ENCODE measurements at regions not wholly inside any gene's neighbourhood (a gene's known extent, or its start where the extent isn't known, plus 50 kb on each side); places are given as distances from the start of the nearest gene placed in this dataset.

- peaks cover 5% of the 10 kb centered on the region for H3K27me3 Mint-ChIP-seq
- H3K4me1 Mint-ChIP-seq = peaks cover 48% of the 10 kb centered on the region
- CTCF ChIA-PET = no interaction called here
- no peak overlapping the region for H3K27ac Mint-ChIP-seq
- no peak overlapping the region for H3K4me3 Mint-ChIP-seq
- DNase-seq = no peak
- peaks cover 5% of the 10 kb centered on the region for H3K36me3 Mint-ChIP-seq (ENCODE audit: low read depth)
- POLR2A ChIA-PET = interaction anchor here (1.1 to 1.5 kb wide), 2 partner anchors 29 to 32 kb away, joined by 3 to 4 read pairs; no protein-coding TSS in a partner anchor
- no peaks in the 10 kb centered on the region for H3K9me3 Mint-ChIP-seq
These were observed 91.7 kb downstream of the RHOU start for GRCh38 chr1:228827019-228827418.

GRCh38 chr1:228828151-228828550 lies 92.9 kb downstream of the RHOU start:
- peaks cover 11% of the 10 kb centered on the region for H3K27me3 Mint-ChIP-seq
- DNase-seq = no peak
- ChIA-PET CTCF (interaction anchor here (1.2 to 1.3 kb wide), 2 partner anchors 13 to 163 kb away, joined by 3 to 4 read pairs; no protein-coding TSS in a partner anchor), POLR2A (interaction anchor here (1.3 kb wide), 1 partner anchor 24 kb away, joined by 4 read pairs; no protein-coding TSS in a partner anchor)
- H3K36me3 Mint-ChIP-seq (ENCODE audit: low read depth) = peaks cover 5% of the 10 kb centered on the region
- peaks cover 54% of the 10 kb centered on the region for H3K4me1 Mint-ChIP-seq
- H3K9me3 Mint-ChIP-seq = no peaks in the 10 kb centered on the region
- no peak overlapping the region for H3K27ac Mint-ChIP-seq
- H3K4me3 Mint-ChIP-seq = no peak overlapping the region

DNA sequence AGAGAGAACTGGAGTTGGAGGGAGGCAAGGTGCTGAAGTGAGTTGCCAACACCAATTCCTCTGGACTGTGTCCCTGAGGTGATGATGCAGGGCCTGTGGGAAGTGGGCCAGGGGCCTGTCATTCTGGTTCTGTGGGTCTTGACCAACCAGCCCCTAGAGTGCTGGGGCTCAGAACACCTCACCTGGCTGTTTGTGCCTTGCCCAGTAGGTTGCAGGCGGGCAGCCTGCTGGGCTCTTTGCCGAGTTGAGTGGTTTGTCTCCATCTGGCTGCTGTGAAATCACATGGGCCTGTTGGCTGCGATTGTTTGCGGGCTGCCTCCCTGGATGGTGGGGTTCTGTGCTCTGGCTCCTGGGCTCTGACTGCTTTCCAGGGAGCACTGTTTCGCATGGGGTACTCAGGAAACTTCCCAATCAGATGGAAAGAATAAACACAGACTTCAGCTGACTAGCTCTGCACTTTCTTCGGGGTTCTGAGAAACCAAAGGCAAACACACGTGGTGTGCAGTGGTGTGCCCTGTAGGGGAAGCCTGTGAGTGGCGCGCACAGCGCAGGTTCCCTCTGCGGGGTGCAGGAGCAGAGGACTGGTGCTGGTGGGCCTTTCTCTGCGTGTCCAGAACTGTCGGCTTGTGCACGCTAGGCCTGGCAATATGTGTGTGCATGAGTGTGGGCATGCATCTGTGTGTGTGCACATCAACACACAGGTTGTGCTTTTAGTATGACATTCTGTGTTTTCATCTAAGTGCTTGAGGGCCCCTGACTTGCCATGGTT lies 95.1 kb downstream of the RHOU start:
- peaks cover 56% of the 10 kb centered on the region for H3K4me1 Mint-ChIP-seq
- CTCF ChIA-PET = interaction anchor here (0.9 to 1.4 kb wide), 2 partner anchors 39 to 96 kb away, joined by 3 to 4 read pairs; no protein-coding TSS in a partner anchor

DNA sequence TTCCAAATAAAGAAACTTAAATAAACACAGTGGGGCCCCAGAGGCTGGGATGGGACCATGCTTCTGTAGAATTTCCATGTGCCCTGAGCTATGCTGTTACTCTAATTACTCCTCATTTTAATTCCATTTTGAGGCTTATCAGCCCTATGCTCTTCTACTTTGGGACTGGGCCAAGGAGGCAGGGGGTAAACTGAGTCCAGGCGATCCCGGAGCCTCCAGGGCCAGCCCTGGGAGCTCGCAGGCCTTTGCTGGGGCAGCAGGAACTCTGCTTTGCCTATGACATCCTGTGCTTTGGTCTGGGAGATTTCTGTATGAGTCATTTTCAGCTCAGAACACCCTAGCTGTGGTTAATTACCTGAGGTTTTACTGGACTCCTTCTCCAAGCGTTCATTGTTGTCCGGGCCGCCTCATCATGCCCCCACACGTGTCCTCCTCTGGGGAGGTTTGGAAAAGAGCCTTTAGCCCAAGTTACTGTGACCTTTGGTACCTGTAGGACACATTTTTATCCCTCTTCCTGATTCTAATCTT lies 95.7 kb downstream of the RHOU start:
- ChIA-PET CTCF (interaction anchor here (0.7 to 1.4 kb wide), 4 partner anchors 26 to 162 kb away, joined by 3 to 5 read pairs (median 4); no protein-coding TSS in a partner anchor), POLR2A (interaction anchor here (0.7 to 1.2 kb wide), 2 partner anchors 18 to 26 kb away, joined by 3 to 5 read pairs; no protein-coding TSS in a partner anchor)
- Mint-ChIP-seq H3K36me3 (ENCODE audit: low read depth) (no peaks in the 10 kb centered on the region), H3K9me3 (no peaks in the 10 kb centered on the region), H3K4me1 (peaks cover 52% of the 10 kb centered on the region), H3K27me3 (peaks cover 24% of the 10 kb centered on the region), H3K27ac (no peak overlapping the region), H3K4me3 (no peak overlapping the region)
- DNase-seq = peak; percentile 28

More for the DNA sequence above, 95.1 kb downstream of the RHOU start:
- DNase-seq = no peak
- H3K27me3 Mint-ChIP-seq = peaks cover 21% of the 10 kb centered on the region
- H3K27ac Mint-ChIP-seq = no peak overlapping the region
- POLR2A ChIA-PET = interaction anchor here (0.7 to 1.2 kb wide), 2 partner anchors 19 to 25 kb away, joined by 3 to 5 read pairs; no protein-coding TSS in a partner anchor
- H3K36me3 Mint-ChIP-seq (ENCODE audit: low read depth) = peaks cover 1% of the 10 kb centered on the region
- H3K4me3 Mint-ChIP-seq = no peak overlapping the region
- H3K9me3 Mint-ChIP-seq = no peaks in the 10 kb centered on the region

DNA sequence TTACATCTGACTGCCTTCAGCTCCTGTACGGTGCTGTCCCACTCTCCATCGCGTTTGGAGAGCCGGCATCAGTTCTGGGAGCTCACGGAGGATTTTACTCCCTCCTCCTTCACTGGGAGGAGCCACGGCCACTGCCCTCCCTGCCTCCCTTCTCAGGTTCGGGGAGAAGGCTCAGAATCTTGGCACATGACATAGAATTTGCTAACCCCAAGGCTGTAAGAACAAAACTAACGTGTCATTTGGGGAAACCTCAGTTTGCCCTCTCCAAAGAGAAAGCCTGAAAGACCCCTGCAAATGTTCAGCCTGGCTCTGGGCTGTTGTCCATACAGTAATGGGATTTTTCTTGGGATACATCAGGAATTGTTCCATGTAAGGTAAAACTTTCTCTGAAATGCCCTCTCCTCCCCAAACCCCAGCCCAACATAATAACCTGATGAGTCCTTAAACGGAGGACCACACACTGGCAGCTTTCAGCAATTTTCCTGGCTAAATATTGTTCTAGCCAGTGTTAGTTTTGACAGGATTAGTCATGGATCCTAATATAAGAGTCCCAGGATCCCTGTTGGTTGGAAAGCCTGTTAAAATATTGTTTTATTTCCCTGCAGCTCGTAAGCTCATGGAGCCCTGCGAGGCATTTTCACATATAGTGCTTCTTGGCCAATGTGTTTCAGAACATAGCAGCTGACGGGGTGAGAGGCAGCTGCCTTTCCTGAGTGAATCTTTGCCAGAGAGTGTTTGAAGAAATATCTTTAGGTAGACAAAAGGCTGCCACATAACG lies 98.8 kb downstream of the RHOU start:
- ChIA-PET POLR2A (interaction anchor here (0.7 to 1.5 kb wide), 2 partner anchors 11 to 14 kb away, joined by 3 to 4 read pairs; no protein-coding TSS in a partner anchor), CTCF (interaction anchor here (0.8 kb wide), 1 partner anchor 14 kb away, joined by 3 read pairs; no protein-coding TSS in a partner anchor)
- Mint-ChIP-seq H3K4me3 (no peak overlapping the region), H3K9me3 (no peaks in the 10 kb centered on the region), H3K4me1 (peaks cover 30% of the 10 kb centered on the region), H3K27me3 (peaks cover 25% of the 10 kb centered on the region), H3K27ac (no peak overlapping the region), H3K36me3 (ENCODE audit: low read depth) (no peaks in the 10 kb centered on the region)
- no peak for DNase-seq

DNA sequence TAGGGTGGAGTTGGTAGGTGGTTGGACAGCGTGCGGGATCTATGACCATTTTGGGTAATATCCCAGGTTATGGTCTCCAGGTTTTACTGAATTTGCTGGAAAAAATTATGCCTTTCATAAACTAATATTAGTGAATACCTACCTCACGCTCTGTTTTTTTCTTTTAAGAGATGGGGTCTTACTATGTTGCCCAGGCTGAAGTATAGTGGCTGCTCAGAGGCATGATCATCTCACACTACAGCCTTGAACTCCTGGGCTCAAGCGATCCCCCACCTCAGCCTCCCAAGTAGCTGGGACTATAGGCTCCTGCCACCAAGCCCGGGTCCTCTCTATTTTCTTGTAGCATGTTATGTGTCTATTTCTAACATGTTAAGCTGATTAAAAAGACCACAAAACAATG lies 100.2 kb downstream of the RHOU start:
- Mint-ChIP-seq H3K27ac (no peak overlapping the region), H3K9me3 (no peaks in the 10 kb centered on the region), H3K27me3 (peaks cover 25% of the 10 kb centered on the region), H3K4me1 (peaks cover 23% of the 10 kb centered on the region), H3K4me3 (no peak overlapping the region), H3K36me3 (ENCODE audit: low read depth) (no peaks in the 10 kb centered on the region)
- no peak for DNase-seq
- CTCF ChIA-PET = no interaction called here
- POLR2A ChIA-PET = no interaction called here

- CTCF ChIA-PET = no interaction called here
- Mint-ChIP-seq H3K9me3 (no peaks in the 10 kb centered on the region), H3K4me3 (no peak overlapping the region), H3K36me3 (ENCODE audit: low read depth) (no peaks in the 10 kb centered on the region), H3K27me3 (peaks cover 25% of the 10 kb centered on the region), H3K4me1 (peaks cover 18% of the 10 kb centered on the region), H3K27ac (no peak overlapping the region)
- POLR2A ChIA-PET = no interaction called here
- DNase-seq = no peak
These were observed 100.6 kb downstream of the RHOU start for GRCh38 chr1:228835911-228836310.

GRCh38 chr1:228836427-228836826 lies 101.1 kb downstream of the RHOU start:
- ChIA-PET POLR2A (no interaction called here), CTCF (no interaction called here)
- no peak overlapping the region for H3K27ac Mint-ChIP-seq
- DNase-seq = no peak
- no peak overlapping the region for H3K4me3 Mint-ChIP-seq
- H3K36me3 Mint-ChIP-seq (ENCODE audit: low read depth) = no peaks in the 10 kb centered on the region
- H3K27me3 Mint-ChIP-seq = peaks cover 25% of the 10 kb centered on the region
- H3K4me1 Mint-ChIP-seq = peaks cover 13% of the 10 kb centered on the region
- H3K9me3 Mint-ChIP-seq = no peaks in the 10 kb centered on the region

DNA sequence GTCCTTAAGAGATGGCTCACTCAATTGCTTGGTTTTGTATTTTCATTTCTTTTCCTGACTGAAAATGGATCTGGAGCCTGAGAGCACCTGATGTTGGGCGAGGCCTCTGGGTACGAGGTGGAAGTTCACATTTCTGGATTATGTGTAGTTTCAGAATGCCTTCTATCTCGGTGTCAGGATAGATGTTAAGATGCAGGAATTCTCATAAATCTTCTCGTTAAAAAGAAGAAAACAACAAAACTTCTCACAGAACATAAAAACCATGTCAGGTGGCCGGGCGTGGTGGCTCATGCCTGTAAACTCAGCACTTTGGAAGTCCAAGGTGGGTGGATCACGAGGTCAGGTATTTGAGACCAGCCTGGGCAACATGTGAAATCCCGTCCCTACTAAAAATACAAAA lies 101.8 kb downstream of the RHOU start:
- POLR2A ChIA-PET = no interaction called here
- H3K27me3 Mint-ChIP-seq = peaks cover 23% of the 10 kb centered on the region
- no peak for DNase-seq
- no peak overlapping the region for H3K4me3 Mint-ChIP-seq
- H3K4me1 Mint-ChIP-seq = peaks cover 8% of the 10 kb centered on the region
- CTCF ChIA-PET = no interaction called here
- H3K27ac Mint-ChIP-seq = no peak overlapping the region
- no peaks in the 10 kb centered on the region for H3K36me3 Mint-ChIP-seq (ENCODE audit: low read depth)
- H3K9me3 Mint-ChIP-seq = no peaks in the 10 kb centered on the region

- H3K27ac Mint-ChIP-seq = no peak overlapping the region
- H3K36me3 Mint-ChIP-seq (ENCODE audit: low read depth) = no peaks in the 10 kb centered on the region
- no peak overlapping the region for H3K4me3 Mint-ChIP-seq
- peaks cover 6% of the 10 kb centered on the region for H3K9me3 Mint-ChIP-seq
- H3K27me3 Mint-ChIP-seq = peaks cover 18% of the 10 kb centered on the region
- DNase-seq = no peak
- peaks cover 3% of the 10 kb centered on the region for H3K4me1 Mint-ChIP-seq
- POLR2A ChIA-PET = no interaction called here
- CTCF ChIA-PET = interaction anchor here (1.2 kb wide), 1 partner anchor 10 kb away, joined by 3 read pairs; no protein-coding TSS in a partner anchor
These were observed 102.8 kb downstream of the RHOU start for GRCh38 chr1:228837817-228838716.

- POLR2A ChIA-PET = no interaction called here
- H3K9me3 Mint-ChIP-seq = peaks cover 6% of the 10 kb centered on the region
- H3K4me3 Mint-ChIP-seq = no peak overlapping the region
- no peaks in the 10 kb centered on the region for H3K4me1 Mint-ChIP-seq
- DNase-seq = no peak
- no peaks in the 10 kb centered on the region for H3K36me3 Mint-ChIP-seq (ENCODE audit: low read depth)
- H3K27ac Mint-ChIP-seq = no peak overlapping the region
- H3K27me3 Mint-ChIP-seq = peaks cover 13% of the 10 kb centered on the region
- CTCF ChIA-PET = interaction anchor here (1.2 kb wide), 1 partner anchor 9 kb away, joined by 3 read pairs; no protein-coding TSS in a partner anchor
These were observed 103.6 kb downstream of the RHOU start for GRCh38 chr1:228838717-228839500.

DNA sequence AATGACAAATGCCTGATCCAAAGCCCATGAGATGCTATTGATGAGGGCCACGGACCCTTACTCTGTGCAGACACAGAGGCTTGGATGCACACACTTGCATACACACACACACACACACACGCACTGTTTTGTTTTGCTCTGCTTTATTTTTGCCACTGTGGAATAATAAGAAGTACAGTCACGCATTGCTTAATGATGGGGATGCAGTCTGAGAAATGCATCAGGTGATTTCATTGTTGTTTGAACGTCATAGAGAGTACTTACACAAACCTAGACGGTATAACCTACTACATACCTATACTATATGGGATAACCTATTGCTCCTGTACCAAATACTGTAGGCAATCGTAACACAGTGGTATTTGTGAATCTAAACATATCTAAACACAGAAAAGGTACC lies 104.4 kb downstream of the RHOU start:
- no peak overlapping the region for H3K4me3 Mint-ChIP-seq
- ChIA-PET POLR2A (no interaction called here), CTCF (no interaction called here)
- H3K27me3 Mint-ChIP-seq = peaks cover 10% of the 10 kb centered on the region
- H3K9me3 Mint-ChIP-seq = peaks cover 6% of the 10 kb centered on the region
- no peaks in the 10 kb centered on the region for H3K36me3 Mint-ChIP-seq (ENCODE audit: low read depth)
- no peak overlapping the region for H3K27ac Mint-ChIP-seq
- DNase-seq = no peak
- H3K4me1 Mint-ChIP-seq = no peaks in the 10 kb centered on the region

Measured in activated CD4-positive, alpha-beta memory T cell treated with anti-CD3 and anti-CD28 coated beads, Interleukin-2, amount 10 ng/mL, durations not matched to agents 7 days and 5 days (primary cell).